IPS-15b (cell line): ENCODE measurements at regions not wholly inside any gene's neighbourhood (a gene's known extent, or its start where the extent isn't known, plus 50 kb on each side); places are given as distances from the start of the nearest gene placed in this dataset.
"Not testable (repeated sequence)": the region's sequence is repeated elsewhere in the genome, so short reads cannot be mapped to it uniquely, and the experiment has no call there.

Experiments
- H3K27me3 ChIP-seq: one replicate; pipeline ENCODE4 v1.6.1; 2013; ENCODE audit warnings: low read length; ENCODE audit not compliant: control insufficient read depth, insufficient read depth
- H3K36me3 ChIP-seq: one replicate; pipeline ENCODE4 v1.6.1; 2013; ENCODE audit warnings: low read length; ENCODE audit not compliant: control insufficient read depth, insufficient read depth
- H3K4me1 ChIP-seq: one replicate; pipeline ENCODE4 v1.6.1; 2013; ENCODE audit warnings: mild to moderate bottlenecking, low read length; ENCODE audit not compliant: control insufficient read depth, insufficient read depth
- H3K4me3 ChIP-seq: one replicate; pipeline ENCODE4 v1.5.1; 2013; ENCODE audit warnings: low read depth, low read length
- H3K9ac ChIP-seq: one replicate; pipeline ENCODE4 v1.6.1; 2013; ENCODE audit warnings: low read depth, mild to moderate bottlenecking, low read length
- H3K9me3 ChIP-seq: one replicate; pipeline ENCODE4 v1.6.1; 2013; ENCODE audit warnings: mild to moderate bottlenecking, low read length; ENCODE audit not compliant: control insufficient read depth, insufficient read depth

DNA sequence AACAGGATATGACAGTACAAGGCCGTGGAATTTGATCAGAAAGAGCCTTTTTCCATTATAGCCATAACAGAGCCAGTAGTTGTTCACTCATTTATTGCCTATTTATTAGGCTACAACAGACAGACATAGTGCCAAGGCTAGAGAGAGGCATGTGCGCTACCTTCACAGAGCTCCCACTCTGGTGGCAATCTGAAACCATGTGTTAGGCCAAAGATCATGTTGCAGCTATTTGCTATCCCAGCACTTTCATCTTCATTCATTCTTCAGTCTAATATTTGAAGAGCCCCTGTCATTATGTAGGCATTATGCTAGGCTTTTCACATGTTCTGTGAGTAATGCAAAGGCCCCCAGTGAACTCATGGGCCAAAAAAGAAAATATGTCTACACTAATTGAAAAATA, 404.8 kb downstream of the IGSF11 start:
- no peaks in the 10 kb centered on the region for H3K36me3 ChIP-seq
- no peaks in the 10 kb centered on the region for H3K9me3 ChIP-seq
- H3K27me3 ChIP-seq: no peaks in the 10 kb centered on the region
- no peaks in the 10 kb centered on the region for H3K4me1 ChIP-seq
- no peak overlapping the region for H3K9ac ChIP-seq
- no peak overlapping the region for H3K4me3 ChIP-seq

GRCh38 chr3:118635711-118636110, 398.9 kb downstream of the IGSF11 start:
- Histone ChIP-seq H3K27me3 (no peaks in the 10 kb centered on the region), H3K4me3 (no peak overlapping the region), H3K4me1 (no peaks in the 10 kb centered on the region)

DNA sequence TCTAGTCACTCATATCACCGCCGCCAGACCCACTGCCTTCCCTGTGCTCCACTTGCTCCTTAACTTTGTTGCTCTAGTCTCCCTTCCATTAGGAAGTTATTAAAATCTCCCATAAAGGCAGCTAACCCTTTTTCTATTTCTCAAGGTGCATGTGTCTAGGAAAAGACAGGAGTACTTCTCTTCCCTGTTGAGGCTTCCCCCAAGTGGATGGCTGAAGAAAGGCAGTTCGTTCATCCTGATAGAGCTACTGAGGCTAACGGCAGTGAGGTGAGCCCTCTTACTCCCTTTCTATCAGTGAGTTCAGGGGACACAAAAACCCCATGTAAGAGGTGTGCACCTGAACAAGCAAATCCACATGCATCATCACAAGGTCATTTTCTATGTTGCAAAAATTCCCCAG, 397.8 kb downstream of the IGSF11 start:
- Histone ChIP-seq H3K27me3 (no peaks in the 10 kb centered on the region), H3K9me3 (no peaks in the 10 kb centered on the region), H3K4me3 (no peak overlapping the region), H3K36me3 (no peaks in the 10 kb centered on the region), H3K9ac (no peak overlapping the region), H3K4me1 (no peaks in the 10 kb centered on the region)

More at GRCh38 chr3:118635711-118636110, 398.9 kb downstream of the IGSF11 start:
- H3K9me3 ChIP-seq: no peaks in the 10 kb centered on the region
- no peaks in the 10 kb centered on the region for H3K36me3 ChIP-seq
- H3K9ac ChIP-seq: no peak overlapping the region

DNA sequence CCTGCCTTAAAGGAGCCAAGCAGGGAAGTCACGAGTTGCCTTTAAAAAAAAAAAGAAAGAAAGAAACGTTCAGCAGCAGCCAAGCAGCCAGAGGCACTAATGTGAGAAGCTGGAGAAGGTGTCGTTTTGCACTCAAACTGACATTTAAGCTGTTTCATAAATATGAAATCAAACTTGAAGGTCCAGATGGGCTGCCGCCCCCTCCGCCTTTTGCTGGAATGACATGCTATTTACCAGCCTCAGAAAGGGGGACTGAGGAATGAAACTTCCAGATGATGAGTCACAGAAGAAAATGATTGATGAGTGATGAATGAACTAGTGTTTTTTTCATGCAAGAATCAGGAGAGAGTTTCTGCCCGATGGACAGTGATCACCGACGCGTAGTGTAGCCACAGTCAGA, 396.8 kb downstream of the IGSF11 start:
- Histone ChIP-seq H3K4me1 (no peaks in the 10 kb centered on the region), H3K36me3 (no peaks in the 10 kb centered on the region), H3K4me3 (no peak overlapping the region), H3K9me3 (no peaks in the 10 kb centered on the region), H3K9ac (no peak overlapping the region), H3K27me3 (no peaks in the 10 kb centered on the region)

GRCh38 chr3:118641608-118642007, 393.0 kb downstream of the IGSF11 start:
- no peak overlapping the region for H3K4me3 ChIP-seq
- no peaks in the 10 kb centered on the region for H3K36me3 ChIP-seq
- no peaks in the 10 kb centered on the region for H3K4me1 ChIP-seq
- H3K9ac ChIP-seq: no peak overlapping the region
- H3K9me3 ChIP-seq: no peaks in the 10 kb centered on the region
- no peaks in the 10 kb centered on the region for H3K27me3 ChIP-seq

- H3K9me3 ChIP-seq: no peaks in the 10 kb centered on the region
- no peak overlapping the region for H3K9ac ChIP-seq
- no peak overlapping the region for H3K4me3 ChIP-seq
- H3K4me1 ChIP-seq: no peaks in the 10 kb centered on the region
- H3K36me3 ChIP-seq: no peaks in the 10 kb centered on the region
- no peaks in the 10 kb centered on the region for H3K27me3 ChIP-seq
Observed at GRCh38 chr3:118671192-118671591, 363.5 kb downstream of the IGSF11 start.

DNA sequence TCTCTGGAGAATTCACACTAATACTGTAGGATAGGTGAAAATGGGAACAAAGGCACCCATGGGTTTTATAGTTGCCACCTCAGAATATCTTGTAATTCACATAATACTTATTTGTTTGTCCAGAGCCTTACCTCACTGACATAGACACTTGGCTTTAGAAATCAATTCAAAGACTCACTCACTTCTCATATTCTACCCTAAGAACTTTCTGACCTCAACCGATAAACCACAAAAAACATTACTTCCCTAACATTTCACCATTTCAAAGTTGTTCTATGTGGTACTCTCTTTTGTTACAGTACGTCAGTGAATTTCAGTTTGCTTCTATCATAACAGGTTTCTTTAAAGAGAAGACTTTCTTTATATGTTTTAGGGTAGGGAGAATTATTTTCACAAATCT, 359.3 kb downstream of the IGSF11 start:
- H3K27me3 ChIP-seq: no peaks in the 10 kb centered on the region
- no peaks in the 10 kb centered on the region for H3K4me1 ChIP-seq
- H3K9me3 ChIP-seq: no peaks in the 10 kb centered on the region
- no peak overlapping the region for H3K9ac ChIP-seq
- no peak overlapping the region for H3K4me3 ChIP-seq
- no peaks in the 10 kb centered on the region for H3K36me3 ChIP-seq

- not testable (repeated sequence) for H3K4me1 ChIP-seq, H3K36me3 ChIP-seq, H3K9ac ChIP-seq, H3K4me3 ChIP-seq, H3K27me3 ChIP-seq, H3K9me3 ChIP-seq
Observed at GRCh38 chr3:118678663-118679062, 356.0 kb downstream of the IGSF11 start.

DNA sequence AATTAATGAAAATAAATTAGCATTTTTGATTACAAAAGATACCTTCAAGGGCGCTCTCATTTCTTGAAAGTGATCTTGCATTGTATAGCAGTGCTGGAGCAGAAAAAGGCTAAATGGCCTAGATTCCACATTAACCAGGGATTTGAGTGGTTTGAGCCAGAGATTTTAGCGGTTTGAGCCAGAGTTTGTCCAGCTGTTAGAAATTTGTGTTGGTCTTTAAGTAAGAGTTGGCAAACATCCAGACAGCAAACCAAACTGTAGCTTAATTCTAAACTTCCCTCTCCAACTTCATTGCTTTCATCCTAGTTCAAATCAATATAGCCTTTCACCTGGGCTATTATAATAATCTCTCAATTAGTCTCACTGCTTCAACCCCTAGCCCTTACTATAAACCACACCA, 351.7 kb downstream of the IGSF11 start:
- no peak overlapping the region for H3K4me3 ChIP-seq
- H3K27me3 ChIP-seq: no peaks in the 10 kb centered on the region
- H3K9me3 ChIP-seq: no peaks in the 10 kb centered on the region
- no peaks in the 10 kb centered on the region for H3K4me1 ChIP-seq
- no peaks in the 10 kb centered on the region for H3K36me3 ChIP-seq
- no peak overlapping the region for H3K9ac ChIP-seq

DNA sequence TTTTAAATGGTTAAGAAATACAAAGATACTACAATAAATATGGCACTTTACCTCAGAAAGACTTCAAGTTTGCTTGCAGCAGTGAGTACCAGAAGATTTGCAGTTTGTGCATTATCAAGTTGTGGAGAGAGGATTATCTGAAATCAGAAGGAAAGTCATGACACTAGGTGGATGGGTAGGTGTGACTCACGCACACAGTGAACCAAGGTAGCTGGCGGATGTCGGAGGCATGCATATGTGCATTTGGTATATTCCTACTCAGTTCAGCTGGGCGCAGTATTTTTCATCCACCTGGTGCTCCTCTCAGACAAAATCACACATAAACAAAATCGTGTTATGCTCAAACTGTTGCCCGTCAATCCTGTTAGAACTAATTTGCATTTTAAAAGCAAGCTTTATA, 351.0 kb downstream of the IGSF11 start:
- H3K9ac ChIP-seq: no peak overlapping the region

GRCh38 chr3:118688396-118688884, 346.2 kb downstream of the IGSF11 start:
- no peaks in the 10 kb centered on the region for H3K27me3 ChIP-seq
- no peak overlapping the region for H3K4me3 ChIP-seq
- no peaks in the 10 kb centered on the region for H3K9me3 ChIP-seq
- H3K9ac ChIP-seq: no peak overlapping the region
- no peaks in the 10 kb centered on the region for H3K36me3 ChIP-seq
- H3K4me1 ChIP-seq: no peaks in the 10 kb centered on the region

More for the DNA sequence above, 351.0 kb downstream of the IGSF11 start:
- no peaks in the 10 kb centered on the region for H3K9me3 ChIP-seq
- H3K27me3 ChIP-seq: no peaks in the 10 kb centered on the region
- H3K4me1 ChIP-seq: no peaks in the 10 kb centered on the region
- H3K36me3 ChIP-seq: no peaks in the 10 kb centered on the region
- H3K4me3 ChIP-seq: no peak overlapping the region

- no peaks in the 10 kb centered on the region for H3K36me3 ChIP-seq
- no peak overlapping the region for H3K9ac ChIP-seq
- H3K4me1 ChIP-seq: no peaks in the 10 kb centered on the region
- no peak overlapping the region for H3K4me3 ChIP-seq
- no peaks in the 10 kb centered on the region for H3K27me3 ChIP-seq
- H3K9me3 ChIP-seq: no peaks in the 10 kb centered on the region
Observed at GRCh38 chr3:118692416-118692815, 342.2 kb downstream of the IGSF11 start.
